GM18868 (cell line): ENCODE measurements at regions not wholly inside any gene's neighbourhood (a gene's known extent, or its start where the extent isn't known, plus 50 kb on each side); places are given as distances from the start of the nearest gene placed in this dataset.
"Not testable (repeated sequence)": the region's sequence is repeated elsewhere in the genome, so short reads cannot be mapped to it uniquely, and the experiment has no call there.

Source experiments
- ATAC-seq: cut with Tn5 transposase; IDR thresholded peaks from one replicate; pipeline ENCODE4 v1.9.1; 2021; ENCODE audit warnings: mild to moderate bottlenecking, moderate library complexity; ENCODE audit not compliant: unreplicated experiment

- ATAC-seq, result no peak
Observed at GRCh38 chr3:26108846-26109489, 319.1 kb downstream of the OXSM start.

GRCh38 chr3:26114851-26115250 lies 325.0 kb downstream of the OXSM start:
- no peak for ATAC-seq

GRCh38 chr3:26118165-26118564 lies 328.3 kb downstream of the OXSM start:
- ATAC-seq, result peak; percentile 76

- ATAC-seq, result no peak
Observed at GRCh38 chr3:26132942-26133341, 343.1 kb downstream of the OXSM start.

GRCh38 chr3:26141296-26141695 lies 351.4 kb downstream of the OXSM start:
- ATAC-seq, result no peak

GRCh38 chr3:26145769-26146168 lies 355.9 kb downstream of the OXSM start:
- ATAC-seq, result no peak

GRCh38 chr3:26157428-26157827 lies 367.5 kb downstream of the OXSM start:
- ATAC-seq, result not testable (repeated sequence)

GRCh38 chr3:26171006-26171405 lies 381.1 kb downstream of the OXSM start:
- ATAC-seq, result no peak

- no peak for ATAC-seq
Observed at GRCh38 chr3:26191556-26191955, 401.7 kb downstream of the OXSM start.

- ATAC-seq, result no peak
Observed at GRCh38 chr3:26193558-26193957, 403.7 kb downstream of the OXSM start.

- no peak for ATAC-seq
Observed at GRCh38 chr3:26196781-26197180, 406.9 kb downstream of the OXSM start.

- no peak for ATAC-seq
Observed at GRCh38 chr3:26198609-26199008, 408.7 kb downstream of the OXSM start.

GRCh38 chr3:26202169-26202568 lies 412.3 kb downstream of the OXSM start:
- no peak for ATAC-seq

GRCh38 chr3:26205475-26205874 lies 415.6 kb downstream of the OXSM start:
- ATAC-seq, result no peak

- no peak for ATAC-seq
Observed at GRCh38 chr3:26208201-26208600, 414.4 kb upstream of the LRRC3B start.

- ATAC-seq, result no peak
Observed at GRCh38 chr3:26229801-26230200, 392.8 kb upstream of the LRRC3B start.

- no peak for ATAC-seq
Observed at GRCh38 chr3:26233374-26233773, 389.2 kb upstream of the LRRC3B start.

- ATAC-seq, result no peak
Observed at GRCh38 chr3:26236531-26236930, 386.0 kb upstream of the LRRC3B start.

GRCh38 chr3:26237036-26237682 lies 385.4 kb upstream of the LRRC3B start:
- ATAC-seq, result no peak

- ATAC-seq, result not testable (repeated sequence)
Observed at GRCh38 chr3:26244586-26244985, 378.0 kb upstream of the LRRC3B start.

- ATAC-seq, result no peak
Observed at GRCh38 chr3:26245236-26245635, 377.3 kb upstream of the LRRC3B start.

GRCh38 chr3:26246901-26247300 lies 375.7 kb upstream of the LRRC3B start:
- no peak for ATAC-seq

- no peak for ATAC-seq
Observed at GRCh38 chr3:26247712-26248111, 374.9 kb upstream of the LRRC3B start.
